Fibroblast of skin of right biceps (primary cell): ENCODE measurements at regions not wholly inside any gene's neighbourhood (a gene's known extent, or its start where the extent isn't known, plus 50 kb on each side); places are given as distances from the start of the nearest gene placed in this dataset.
"Not testable (repeated sequence)": the region's sequence is repeated elsewhere in the genome, so short reads cannot be mapped to it uniquely, and the experiment has no call there.

ENCODE experiments used
- DNase-seq: peaks from one replicate; pipeline ENCODE4 v3.0.0-alpha.2; 2013

DNA sequence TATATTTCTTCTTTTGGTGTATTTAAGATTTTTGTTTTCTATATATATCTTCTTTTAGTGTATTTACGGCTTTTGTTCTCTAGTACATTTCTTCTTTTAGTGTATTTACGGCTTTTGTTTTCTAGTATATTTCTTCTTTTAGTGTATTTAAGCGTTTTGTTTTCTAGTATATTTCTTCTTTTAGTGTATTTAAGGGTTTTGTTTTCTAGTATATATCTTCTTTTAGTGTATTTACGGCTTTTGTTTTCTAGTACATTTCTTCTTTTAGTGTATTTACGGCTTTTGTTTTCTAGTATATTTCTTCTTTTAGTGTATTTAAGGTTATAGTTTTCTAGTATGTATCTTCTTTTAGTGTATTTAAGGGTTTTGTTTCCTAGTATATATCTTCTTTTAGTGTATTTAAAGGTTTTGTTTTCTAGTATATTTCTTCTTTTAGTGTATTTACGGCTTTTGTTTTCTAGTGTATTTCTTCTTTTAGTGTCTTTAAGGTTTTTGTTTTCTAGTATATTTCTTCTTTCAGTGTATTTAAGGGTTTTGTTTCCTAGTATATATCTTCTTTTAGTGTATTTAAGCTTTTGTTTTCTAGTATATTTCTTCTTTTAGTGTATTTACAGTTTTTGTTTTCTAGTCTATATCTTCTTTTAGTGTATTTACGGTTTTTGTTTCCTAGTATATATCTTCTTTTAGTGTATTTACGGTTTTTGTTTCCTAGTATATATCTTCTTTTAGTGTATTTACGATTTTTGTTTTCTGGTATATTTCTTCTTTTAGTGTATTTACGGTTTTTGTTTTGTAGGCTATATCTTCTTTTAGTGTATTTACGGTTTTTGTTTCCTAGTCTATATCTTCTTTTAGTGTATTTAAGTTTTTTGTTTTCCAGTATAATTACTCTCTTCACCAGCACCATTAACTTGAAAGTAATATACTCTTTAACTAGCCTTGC lies 249.4 kb downstream of the SHOX start:
- not testable (repeated sequence) for DNase-seq

DNA sequence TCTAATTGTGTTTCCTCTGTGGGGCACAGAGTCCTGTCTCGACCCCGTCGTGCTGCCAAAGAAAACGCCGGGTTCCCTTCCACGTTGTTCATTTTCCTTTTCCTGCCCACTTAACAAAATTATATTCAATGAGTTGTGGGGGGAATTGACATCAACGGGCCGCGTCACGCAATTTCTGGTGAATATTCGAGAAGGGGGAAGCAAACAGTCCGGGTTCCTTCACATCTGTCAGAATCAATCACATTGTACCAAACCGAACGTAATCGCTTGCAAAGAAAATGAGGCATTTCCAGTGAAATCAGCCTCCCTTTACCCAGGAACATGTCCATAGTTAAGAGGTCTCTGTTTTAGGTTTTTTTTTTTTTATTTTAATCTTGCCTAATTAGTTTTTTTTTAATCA lies 243.5 kb downstream of the SHOX start:
- DNase-seq: no peak

DNA sequence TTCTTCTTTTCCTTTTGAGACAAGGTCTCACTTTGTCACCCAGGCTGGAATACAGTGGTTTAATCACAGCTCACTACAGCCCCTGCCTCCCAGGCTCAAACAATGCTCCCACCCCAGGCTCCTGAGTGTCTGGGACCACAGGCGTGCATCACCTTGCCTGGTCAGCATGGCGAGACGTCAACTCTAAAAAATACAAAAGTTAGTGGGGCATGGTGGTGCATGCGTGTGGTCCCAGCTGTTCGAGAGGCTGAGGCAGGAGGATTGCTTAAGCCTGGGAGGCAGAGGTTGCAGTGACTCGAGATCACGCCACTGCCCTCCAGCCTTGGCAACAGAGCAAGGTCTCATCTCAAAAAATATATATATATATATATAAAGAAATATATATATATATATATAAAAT lies 242.4 kb downstream of the SHOX start:
- DNase-seq: no peak

DNA sequence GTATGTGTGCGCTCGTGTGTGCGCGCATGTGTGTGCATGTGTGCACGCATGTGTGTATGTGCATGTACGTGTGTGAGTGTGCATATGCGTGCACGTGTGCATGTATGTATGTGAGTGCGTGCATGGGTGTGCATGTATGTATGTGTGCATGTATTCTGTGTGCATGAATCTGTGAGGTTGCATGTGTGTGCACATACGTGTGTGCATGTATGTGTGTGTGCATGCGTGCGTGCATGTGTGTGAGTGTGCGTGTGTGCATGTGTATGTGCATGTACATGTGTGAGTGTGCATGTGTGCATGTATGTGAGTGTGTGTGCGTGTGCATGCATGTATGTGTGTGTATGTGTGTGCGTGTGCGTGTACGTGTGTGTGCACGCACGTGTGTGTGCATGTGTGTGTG lies 241.5 kb downstream of the SHOX start:
- DNase-seq: no peak

DNA sequence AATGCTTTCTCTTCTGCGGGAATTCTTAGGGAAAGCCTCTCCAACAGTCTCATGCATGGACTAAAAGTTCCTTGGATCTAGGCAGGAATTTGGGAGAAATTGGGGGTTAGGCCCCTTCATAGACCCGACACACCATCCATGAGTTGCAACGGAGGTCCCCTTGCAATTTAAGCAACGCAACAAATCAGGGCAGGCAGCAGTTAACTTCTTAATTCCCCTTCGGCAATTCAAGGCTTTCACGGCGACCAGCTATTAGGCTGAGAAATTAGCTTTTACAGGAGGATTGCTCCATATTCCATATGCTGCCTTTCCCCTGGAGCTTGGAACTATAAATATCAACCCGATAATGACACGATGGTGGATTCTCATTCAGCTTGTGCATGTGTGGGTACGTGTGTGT lies 241.0 kb downstream of the SHOX start:
- DNase-seq: no peak

DNA sequence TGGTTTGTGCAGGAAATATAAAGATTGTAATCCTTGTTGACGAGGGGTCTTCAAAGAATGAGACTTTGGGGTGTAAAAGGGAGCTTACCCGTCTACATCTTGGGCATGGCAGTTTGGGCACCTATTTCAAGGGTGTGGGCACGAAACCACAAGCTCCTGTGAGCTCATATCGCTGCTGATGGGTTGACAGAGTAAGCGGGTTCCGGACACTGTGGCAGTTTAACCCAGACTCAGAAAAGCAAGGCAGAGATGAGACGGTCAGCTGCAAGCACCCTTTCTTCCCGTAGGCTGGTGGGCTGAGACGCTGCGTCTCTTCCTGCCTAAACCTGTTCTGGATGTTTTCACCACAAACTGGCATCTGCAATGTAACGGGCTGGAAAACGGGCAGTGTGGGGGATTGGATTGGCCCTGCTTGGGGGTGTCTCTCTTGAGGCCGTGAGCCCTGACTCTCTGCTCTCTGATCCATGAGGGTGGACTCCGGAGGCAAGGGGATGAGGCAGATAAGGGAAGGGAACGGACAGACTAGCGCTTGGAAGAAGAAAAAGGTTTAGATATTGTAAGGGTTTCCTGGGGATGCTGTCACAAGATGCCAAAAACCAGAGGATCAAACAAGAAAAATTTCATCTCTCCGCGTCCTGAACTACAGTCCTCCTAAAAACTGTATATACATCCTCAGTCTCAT lies 237.5 kb downstream of the SHOX start:
- DNase-seq: no peak

DNA sequence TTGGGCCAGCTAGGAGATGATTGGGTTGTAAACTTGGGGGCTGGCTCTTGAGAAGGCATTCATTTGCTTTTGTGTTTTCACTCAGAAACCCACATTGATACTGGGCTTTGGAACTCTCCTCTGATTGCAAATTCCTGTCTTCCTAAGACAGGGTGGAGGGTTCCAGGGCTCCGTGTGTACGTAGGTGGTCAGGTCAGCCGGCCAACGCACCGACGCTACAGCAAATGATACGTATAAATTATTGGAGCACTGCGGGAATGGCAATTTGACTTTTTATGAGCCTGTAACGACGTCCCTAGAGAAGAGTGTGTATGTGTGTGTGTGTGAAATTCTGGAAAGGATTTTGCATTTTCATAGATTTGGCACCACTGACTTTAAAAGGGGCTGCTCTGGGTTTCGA lies 236.9 kb downstream of the SHOX start:
- no peak for DNase-seq

DNA sequence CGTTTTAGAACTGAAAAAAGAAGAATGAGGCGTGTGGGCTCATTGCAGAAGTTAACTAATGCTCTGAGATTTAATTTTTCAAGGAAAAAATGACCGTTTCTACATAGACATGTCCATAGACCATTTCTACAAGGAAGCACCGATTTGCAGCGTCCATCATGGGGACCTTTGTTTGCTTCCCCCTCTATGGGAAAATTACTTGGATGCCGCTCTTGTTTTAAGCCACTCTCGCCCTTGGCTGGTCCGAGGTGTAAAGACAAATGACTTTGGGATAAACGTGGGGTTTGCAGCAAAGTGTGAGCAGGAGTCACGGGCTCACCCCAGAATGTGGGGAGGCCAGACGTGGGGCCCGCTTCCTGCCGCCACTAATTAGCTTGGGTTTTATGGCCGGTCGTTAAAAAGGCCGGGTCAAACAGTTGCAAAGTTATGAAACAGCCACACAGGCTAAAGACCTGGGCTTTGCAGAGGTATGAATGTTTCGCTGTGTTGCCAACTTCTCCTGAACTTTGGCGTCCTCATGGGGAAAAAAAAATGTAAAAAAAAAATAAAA lies 235.9 kb downstream of the SHOX start:
- peak; percentile 18 for DNase-seq

DNA sequence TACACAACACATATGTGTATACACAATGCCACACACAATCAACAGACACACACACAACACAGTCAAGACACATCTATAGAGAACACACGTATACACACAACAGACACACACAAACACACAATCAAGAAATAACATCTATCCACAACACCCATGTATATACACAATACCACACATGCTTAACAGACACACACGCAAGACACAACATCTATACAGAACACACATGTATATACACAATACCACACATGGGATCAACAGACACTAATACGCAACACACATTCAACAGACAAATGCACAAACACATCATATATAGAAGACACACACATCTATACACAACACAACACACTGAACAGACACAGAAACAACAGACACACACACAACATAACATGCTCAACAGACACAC lies 234.8 kb downstream of the SHOX start:
- no peak for DNase-seq

DNA sequence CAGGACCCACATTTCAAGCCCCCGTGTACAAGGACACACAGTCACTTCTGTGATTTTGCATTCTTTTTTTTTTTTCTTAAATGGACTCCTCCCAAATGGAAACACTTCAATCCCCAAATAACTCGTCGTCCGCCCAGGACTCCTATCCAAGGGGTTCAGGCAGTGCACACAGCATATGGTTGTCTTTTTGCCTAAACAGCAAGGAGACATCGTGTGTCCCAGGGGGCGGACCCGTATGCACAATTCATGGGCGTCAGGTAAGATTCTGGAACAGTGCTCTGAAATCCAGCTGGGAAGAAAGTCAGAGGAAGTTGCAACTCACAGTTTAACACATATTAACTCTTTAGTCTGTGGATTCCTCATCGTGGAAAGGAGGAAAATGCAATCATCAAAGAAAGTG lies 231.3 kb downstream of the SHOX start:
- peak; percentile 14 for DNase-seq

DNA sequence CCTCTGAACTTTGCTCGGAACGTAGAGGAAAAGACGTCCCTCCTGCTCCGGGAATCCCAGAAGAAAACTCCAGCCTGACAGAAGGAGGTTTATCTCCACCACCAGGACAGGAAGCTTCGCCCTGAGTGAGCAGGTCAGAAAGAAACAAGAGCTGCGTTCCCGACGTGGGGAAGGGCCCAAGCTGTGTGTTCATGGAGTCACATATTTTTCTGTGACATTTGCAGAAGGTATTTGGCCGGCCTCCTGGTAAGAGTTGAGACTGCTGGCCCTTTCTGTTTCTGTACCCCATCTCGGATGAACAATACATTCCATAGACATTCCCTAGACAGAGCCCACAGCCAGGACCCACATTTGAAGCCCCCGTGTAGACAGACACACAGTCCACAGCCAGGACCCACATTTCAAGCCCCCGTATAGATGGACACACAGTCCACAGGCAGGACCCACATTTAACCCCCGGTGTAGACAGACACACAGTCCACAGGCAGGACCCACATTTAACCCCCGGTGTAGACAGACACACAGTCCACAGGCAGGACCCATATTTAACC lies 230.8 kb downstream of the SHOX start:
- peak; percentile 83 for DNase-seq

DNA sequence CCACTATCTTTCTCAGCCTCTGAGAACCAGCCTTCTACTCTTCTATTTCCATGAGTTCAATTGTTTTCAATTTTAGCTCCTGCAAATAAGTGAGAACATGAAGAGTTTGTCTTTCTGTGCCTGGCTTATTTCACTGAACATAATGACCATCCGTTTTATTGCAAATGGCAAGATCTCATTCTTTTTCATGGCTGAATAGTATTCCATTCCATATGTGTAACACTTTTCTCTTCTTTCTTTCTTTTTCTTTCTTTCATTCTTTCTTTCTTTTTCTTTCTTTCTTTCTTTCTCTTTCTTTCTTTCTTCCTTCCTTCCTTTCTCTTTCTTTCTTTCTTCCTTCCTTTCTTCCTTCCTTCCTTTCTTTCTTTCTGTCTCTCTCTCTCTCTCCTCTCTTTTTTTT lies 228.7 kb downstream of the SHOX start:
- DNase-seq: no peak

DNA sequence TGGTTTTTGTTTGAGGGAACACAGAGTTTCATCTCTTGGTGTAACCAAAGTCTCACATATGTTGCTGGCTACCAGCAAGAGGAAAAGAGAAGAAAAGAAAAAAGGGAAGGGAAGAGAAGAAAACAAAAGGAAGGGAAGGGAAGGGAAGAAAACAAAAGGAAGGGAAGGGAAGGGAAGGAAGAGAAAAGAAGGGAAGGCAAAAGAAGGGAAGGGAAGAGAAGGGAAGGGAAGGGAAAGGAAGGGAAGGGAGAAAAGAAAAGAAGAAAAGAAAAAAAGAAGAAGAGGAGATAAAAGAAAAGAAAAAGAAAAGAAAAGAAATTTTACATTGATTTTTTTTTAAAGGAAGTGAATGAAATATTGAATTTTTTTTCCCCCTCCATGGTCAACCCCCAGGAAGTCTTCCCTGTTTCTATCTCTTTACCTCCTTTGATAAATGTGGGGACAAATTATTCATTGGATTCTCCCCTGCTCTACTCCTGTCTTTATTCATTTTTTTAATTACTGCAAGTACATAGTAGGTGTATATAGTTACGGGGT lies 228.0 kb downstream of the SHOX start:
- no peak for DNase-seq

DNA sequence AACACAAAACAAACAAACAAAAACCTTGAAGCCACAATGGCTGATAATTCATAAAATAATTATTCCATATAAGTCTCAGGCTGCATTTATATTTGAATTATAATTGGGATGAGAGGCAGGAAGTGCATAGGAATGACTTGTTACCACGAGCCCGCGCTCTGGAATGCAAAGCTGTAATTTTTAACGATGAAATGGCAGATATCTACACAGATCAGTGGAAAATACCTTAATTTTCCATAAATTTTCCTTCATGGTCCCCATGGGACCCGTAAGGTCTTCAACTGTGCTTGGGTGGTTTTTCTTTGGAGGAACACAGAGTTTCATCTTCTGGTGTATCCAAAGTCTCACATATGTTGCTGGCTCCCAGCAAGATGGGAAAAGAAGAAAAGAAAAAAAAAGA lies 226.8 kb downstream of the SHOX start:
- DNase-seq: peak; percentile 80

DNA sequence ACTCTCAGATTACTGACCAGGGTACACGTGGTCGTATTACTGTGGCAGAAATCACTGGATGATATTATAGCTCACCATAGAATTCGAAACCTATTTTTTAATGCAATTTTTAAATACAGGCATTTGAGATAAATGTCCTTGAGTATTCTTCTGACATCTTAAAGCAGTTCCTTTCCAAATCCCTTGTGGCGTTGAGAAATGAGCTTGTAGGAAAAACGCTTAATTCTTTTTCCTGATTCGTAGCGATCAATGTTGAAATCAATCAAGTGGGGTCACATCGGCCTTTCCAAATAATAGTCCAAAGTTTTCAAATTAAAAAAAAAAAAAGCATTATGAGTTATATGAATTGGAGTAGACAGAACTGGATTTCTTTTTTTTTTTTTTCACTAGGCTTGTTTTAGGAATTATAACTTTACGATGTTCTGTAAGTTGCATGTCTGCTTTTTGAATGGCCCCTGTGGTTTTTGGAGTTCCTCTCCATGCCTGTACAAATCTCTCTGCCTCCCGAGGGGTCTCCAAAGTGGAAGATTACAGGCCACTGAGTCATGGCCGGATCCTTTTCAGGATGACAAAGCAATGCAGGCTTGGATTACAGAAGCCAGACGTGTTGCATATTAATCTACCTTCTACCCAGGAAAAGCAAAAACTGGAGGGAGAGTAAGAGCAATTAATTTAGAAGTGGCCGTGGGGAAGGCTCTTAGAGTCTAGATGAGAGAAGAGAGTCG lies 226.1 kb downstream of the SHOX start:
- DNase-seq: peak; percentile 89

DNA sequence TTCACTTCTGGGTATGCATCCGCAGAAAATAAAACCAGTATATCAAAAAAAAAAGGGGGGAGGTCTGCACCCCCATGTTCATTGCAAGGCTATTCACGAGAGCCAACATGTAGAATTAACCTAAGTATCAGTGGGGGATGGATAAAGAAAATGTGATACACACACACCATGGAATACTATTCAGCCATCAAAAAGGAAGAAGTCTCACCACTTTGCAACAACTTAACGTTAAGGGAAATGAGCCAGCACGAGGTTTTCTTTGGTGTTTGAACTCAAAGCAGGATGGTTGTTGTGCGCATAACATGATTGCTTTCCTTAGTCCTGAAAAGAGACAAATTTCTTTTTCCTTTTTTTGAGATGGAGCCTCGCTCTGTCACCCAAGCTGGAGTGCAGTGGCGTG lies 222.7 kb downstream of the SHOX start:
- DNase-seq: no peak

DNA sequence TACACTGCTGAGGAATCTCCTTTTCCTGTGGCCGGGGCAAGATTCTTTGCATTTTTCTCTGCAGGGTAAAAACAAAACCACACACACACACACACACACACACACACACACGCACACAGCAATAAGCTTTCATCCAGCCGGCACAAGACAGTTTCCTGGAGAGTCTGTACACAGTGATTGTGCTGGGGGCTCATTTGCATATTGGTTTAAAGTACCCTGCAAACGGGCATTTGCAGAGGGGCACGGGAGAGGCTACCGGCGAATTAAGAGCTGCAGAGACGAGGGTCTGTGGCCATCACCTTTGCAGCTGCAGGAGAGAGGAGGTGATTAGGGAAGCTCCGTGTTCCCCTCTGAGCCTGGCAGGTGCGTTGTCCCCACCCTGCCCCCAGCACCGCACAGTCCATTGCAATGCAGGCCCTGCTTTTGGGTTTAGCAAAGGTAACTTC lies 219.9 kb downstream of the SHOX start:
- DNase-seq: peak; percentile 79

DNA sequence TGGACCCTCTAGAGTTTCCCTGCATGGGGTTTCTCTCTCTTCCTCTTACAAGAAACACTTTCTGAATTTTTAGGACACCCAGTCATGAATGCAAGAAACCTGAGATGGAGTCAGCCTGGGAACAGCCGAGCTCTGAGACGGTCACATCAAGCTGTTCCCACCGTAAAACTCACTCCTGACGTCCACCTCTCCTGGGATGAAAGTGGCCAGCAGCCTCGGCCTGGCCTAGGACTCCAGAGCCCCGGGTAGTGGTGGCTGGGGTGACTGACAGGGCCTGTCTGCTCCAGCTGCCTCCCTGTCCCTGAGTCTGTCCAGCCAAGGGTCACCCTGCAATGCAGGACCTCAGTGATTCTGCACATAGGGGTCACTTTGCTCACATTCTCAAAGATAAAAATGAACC lies 217.8 kb downstream of the SHOX start:
- DNase-seq: no peak

DNA sequence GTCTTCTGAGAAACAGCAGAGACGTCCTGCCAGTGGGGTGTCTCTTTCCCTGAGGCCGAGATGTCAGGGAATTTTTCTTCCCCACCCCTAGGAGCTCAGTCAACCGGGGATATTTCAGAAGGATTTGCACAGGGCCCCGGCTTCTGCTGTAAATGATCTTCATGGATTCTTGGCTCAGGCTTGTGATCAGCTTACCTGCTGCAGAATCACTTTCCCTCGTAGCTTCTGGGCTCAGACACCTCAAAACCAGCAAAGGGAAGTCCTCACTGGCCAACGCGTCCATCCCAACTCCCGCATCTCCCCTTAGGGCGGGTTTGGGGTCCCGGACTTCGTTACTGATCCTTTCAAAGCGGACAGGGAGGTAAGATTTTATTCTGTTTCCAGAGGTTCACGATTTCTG lies 212.7 kb downstream of the SHOX start:
- DNase-seq: no peak

DNA sequence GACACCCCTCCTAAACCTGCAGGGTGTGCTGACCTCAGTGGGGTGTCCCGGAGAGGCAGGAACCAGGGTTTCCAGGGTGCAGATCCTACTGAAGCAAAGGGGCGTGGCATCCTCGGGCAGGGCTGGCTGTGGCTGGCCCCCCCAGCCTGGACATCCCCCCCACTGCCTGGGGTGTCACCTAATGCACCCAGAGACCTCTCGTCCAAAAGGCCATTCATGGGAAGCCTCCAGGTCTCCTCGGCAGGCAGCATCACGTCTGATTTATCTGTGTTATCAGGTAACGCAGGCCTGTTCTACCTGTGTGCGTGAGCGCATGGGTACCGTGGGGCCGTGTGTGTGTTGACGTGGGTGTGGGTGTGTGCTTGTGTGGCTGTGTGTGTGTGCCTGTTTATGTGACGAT lies 210.0 kb downstream of the SHOX start:
- DNase-seq: no peak

DNA sequence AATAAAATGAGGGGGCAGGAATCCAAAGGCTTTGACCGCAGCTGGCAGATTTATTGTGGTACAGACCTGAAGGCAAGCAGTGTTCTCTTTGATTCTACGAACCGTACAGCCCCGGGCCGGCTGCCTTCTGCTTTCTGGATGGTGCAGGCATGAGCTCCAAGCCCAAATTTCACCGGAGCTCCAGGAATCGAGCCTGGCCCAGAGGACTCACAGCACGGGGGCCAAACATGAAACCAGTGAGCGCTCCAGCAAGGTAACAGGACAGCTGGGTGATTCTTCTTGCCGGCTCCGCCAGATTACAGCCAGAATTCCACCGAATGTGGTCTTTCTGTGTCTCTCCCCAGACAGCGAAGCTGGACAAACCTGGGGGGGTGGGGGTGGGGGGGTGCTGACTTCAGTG lies 208.1 kb downstream of the SHOX start:
- not testable (repeated sequence) for DNase-seq

DNA sequence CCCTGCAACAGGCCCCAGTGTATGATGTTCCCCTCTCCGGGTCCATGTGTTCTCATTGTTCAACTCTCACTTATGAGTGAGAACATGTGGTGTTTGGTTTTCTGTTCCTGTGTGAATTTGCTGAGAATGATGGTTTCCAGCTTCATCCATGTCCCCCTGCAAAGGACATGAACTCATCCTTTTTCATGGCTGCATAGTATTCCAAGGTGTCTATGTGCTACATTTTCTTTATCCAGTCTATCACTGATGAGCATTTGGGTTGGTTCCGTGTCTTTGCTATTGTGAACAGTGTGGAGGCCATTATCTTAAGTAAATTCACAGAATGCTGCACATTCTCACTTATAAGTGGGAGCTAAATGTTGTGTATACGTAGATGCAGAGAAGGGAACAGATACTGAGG lies 205.3 kb downstream of the SHOX start:
- DNase-seq: not testable (repeated sequence)

DNA sequence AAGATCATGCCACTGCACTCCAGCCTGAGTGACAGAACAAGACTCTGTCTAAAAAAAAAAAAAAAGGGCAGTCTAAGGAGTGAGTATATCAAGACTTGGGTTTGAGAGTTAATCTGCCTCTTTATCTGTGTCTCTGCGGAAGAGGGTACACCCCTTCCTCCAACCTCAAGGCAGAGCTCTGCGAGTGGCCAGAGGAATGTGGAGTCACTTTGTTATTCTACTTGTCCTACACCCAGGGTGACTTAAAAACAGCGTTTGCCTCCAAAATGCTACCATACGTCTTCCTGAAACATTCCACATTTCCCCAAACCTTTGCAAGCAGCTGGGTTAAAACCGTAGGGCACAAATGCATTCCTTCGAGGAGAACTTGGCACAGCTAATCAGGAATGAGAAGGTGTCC lies 199.9 kb downstream of the SHOX start:
- no peak for DNase-seq
